Cardiac muscle cell (in vitro differentiated cells and primary cell): ENCODE measurements at regions not wholly inside any gene's neighbourhood (a gene's known extent, or its start where the extent isn't known, plus 50 kb on each side); places are given as distances from the start of the nearest gene placed in this dataset.
"Not testable (repeated sequence)": the region's sequence is repeated elsewhere in the genome, so short reads cannot be mapped to it uniquely, and the experiment has no call there.

Experiments
- DNase-seq, 2 donors: peaks; one replicate each; pipeline versions ENCODE4 v3.0.0 to v3.0.0-alpha.2; 2010 to 2017; ENCODE audit warnings: low read depth in 1 of 2, low spot score in 1 of 2
- H3K27ac ChIP-seq: fragments of 200-600 bp; sonication (generic); 2 replicates; pipeline ENCODE4 v1.5.1; 2016
- H3K27me3 ChIP-seq: fragments of 200-600 bp; sonication (generic); 2 replicates; pipeline ENCODE4 v1.6.0; 2016; ENCODE audit warnings: control low read depth
- H3K36me3 ChIP-seq: fragments of 200-600 bp; sonication (generic); 2 replicates; pipeline ENCODE4 v1.5.1; 2016; ENCODE audit warnings: control low read depth
- H3K4me1 ChIP-seq: fragments of 200-600 bp; sonication (generic); 2 replicates; pipeline ENCODE4 v1.8.1; 2017; ENCODE audit warnings: low read depth, mild to moderate bottlenecking, mixed run types
- H3K4me3 ChIP-seq: fragments of 200-600 bp; sonication (generic); 2 replicates; pipeline ENCODE4 v1.5.1; 2016; ENCODE audit warnings: mild to moderate bottlenecking
- H3K9me3 ChIP-seq: fragments of 200-600 bp; sonication (generic); 2 replicates; pipeline ENCODE4 v1.5.1; 2017; ENCODE audit warnings: low read depth, mild to moderate bottlenecking, control low read depth
- TF ChIP-seq, protein P1 (sequence below): IDR thresholded peaks from 2 replicates; pipeline ENCODE4 v1.5.1; 2012; ENCODE audit warnings: low read depth, mild to moderate bottlenecking, low read length

DNA sequence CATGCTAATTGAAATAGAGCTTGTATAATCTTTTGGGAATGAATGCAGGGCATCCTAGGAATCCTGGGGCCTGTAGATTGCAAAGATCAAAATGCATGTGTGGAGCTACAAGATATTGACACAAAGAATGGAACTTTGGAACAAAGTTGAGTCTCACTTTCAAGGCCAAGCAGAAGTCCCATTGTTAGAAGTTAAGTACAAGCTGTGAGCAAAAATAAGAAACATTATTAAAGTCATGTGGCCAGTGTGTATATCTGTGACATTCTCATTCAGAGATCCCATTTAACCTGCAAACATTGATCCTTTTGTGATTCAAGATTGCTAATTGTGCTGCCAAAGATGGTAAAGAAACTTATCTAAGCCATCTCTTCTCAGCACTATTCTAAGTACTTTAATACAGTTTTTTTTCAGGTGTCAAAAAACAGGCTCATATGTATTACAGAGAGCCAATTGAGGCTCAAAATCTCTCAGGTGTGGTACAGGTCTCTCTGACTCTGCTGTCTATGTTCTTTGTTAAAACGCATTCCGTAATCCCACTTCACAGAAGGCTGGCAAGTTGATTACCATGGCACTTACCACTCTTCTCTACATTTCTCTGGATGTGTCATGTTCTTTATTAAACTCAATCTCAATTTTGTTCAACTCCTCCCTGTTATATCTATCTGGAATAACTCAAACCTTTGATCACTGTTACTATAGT lies 704.4 kb upstream of the NEGR1 start:
- Histone ChIP-seq H3K4me1 (no peaks in the 10 kb centered on the region), H3K36me3 (no peaks in the 10 kb centered on the region), H3K4me3 (no peak overlapping the region), H3K27ac (no peak overlapping the region), H3K27me3 (no peaks in the 10 kb centered on the region), H3K9me3 (no peaks in the 10 kb centered on the region)
- no peak for DNase-seq
- TF ChIP-seq, protein P1, sequence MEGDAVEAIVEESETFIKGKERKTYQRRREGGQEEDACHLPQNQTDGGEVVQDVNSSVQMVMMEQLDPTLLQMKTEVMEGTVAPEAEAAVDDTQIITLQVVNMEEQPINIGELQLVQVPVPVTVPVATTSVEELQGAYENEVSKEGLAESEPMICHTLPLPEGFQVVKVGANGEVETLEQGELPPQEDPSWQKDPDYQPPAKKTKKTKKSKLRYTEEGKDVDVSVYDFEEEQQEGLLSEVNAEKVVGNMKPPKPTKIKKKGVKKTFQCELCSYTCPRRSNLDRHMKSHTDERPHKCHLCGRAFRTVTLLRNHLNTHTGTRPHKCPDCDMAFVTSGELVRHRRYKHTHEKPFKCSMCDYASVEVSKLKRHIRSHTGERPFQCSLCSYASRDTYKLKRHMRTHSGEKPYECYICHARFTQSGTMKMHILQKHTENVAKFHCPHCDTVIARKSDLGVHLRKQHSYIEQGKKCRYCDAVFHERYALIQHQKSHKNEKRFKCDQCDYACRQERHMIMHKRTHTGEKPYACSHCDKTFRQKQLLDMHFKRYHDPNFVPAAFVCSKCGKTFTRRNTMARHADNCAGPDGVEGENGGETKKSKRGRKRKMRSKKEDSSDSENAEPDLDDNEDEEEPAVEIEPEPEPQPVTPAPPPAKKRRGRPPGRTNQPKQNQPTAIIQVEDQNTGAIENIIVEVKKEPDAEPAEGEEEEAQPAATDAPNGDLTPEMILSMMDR: no peak

DNA sequence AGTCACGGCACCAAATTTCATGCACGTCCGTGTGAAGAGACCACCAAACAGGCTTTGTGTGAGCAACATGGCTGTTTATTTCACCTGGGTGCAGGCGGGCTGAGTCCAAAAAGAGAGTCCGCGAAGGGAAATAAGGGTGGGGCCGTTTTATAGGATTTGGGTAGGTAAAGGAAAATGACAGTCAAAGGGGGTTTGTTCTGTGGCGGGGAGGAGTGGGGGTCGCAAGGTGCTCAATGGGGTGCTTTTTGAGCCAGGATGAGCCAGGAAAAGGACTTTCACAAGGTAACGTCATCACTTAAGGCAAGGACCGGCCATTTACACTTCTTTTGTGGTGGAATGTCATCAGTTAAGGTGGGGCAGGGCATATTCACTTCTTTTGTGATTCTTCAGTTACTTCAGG lies 702.7 kb upstream of the NEGR1 start:
- not testable (repeated sequence) for H3K27ac ChIP-seq, H3K9me3 ChIP-seq, H3K27me3 ChIP-seq, DNase-seq, H3K4me3 ChIP-seq, H3K4me1 ChIP-seq, H3K36me3 ChIP-seq

DNA sequence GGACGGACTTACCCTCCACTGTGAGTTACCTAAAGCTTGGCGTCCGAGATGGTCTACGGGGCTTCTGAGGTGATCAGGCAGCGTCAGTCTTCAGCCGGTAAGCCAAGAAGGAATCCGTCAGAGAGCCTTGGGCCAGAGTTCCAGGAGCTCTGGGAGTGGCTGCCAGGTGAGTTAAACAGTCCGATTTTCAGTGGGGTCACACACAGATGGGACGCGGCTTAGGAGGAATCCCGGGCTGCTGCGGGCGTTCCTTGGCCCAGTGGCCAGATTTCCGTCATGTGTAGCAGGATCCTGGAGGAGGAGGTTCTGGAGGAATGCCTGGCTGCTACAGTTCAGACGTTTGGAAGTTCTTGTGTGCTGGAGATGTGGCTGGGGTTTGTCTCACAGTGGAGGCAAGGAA lies 700.7 kb upstream of the NEGR1 start:
- H3K4me1 ChIP-seq, H3K27ac ChIP-seq, H3K4me3 ChIP-seq, H3K27me3 ChIP-seq, H3K9me3 ChIP-seq, DNase-seq, H3K36me3 ChIP-seq: not testable (repeated sequence)

DNA sequence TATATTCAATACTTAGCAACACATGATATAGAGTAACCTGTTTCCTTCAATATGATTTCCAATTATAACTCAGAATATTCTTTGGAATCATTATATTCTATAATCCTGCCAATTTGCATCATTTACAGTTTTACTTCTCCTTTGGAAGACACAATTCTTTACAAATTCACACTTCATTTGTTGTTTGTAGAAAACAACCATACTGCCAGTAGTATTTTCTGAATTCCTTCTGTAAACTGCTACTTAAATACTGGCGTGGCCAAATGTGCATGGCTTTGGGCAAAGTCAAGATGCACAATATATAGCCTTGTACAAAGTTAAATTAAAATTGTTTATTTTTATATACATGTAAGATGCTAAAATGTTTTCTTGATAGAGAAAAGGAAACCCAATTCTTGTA lies 687.1 kb upstream of the NEGR1 start:
- Histone ChIP-seq H3K4me3 (no peak overlapping the region), H3K9me3 (no peaks in the 10 kb centered on the region), H3K36me3 (no peaks in the 10 kb centered on the region), H3K4me1 (no peaks in the 10 kb centered on the region), H3K27ac (no peak overlapping the region), H3K27me3 (no peaks in the 10 kb centered on the region)
- no peak for DNase-seq
- TF ChIP-seq, protein P1: no peak

DNA sequence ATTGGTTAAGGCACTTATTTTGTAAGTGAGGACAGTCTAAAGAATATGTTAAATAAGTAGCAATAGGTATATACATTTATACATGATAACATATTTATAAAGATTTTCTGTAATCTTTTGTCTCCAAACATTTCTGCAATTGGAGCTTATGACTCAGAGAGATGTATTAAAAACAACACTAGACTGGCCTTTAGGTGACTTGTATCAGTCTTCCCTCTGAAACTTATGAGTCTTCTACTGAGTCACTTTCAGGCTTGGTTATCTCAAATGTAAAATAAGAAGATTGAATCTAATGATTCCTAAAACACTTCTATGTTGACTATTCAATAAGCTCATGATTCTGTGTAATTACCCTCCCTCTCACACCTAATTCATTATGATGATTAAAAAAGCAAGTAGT lies 672.6 kb upstream of the NEGR1 start:
- TF ChIP-seq, protein P1: no peak
- H3K27me3 ChIP-seq: no peaks in the 10 kb centered on the region
- DNase-seq: no peak

DNA sequence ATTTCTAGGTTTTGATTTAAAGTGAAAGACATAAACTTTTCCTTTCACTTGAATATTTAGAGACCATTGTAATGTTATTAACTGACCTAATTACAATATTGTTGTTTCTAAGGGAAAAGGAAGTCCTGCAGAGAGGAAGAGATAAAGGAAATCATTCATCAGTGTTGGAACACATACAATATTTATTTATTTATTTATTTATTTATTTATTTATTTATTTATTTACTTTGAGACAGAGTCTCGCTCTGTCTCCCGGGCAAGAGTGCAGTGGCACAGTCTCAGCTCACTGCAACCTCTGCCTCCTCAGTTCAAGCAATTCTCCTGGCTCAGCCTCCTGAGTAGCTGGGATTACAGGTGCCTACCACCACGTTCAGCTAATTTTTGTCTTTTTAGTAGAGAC lies 668.6 kb upstream of the NEGR1 start:
- H3K27ac ChIP-seq, H3K27me3 ChIP-seq: not testable (repeated sequence)

More for the DNA sequence above, 672.6 kb upstream of the NEGR1 start:
- H3K9me3 ChIP-seq: no peaks in the 10 kb centered on the region
- no peaks in the 10 kb centered on the region for H3K36me3 ChIP-seq
- no peaks in the 10 kb centered on the region for H3K4me1 ChIP-seq
- no peak overlapping the region for H3K27ac ChIP-seq
- no peak overlapping the region for H3K4me3 ChIP-seq

DNA sequence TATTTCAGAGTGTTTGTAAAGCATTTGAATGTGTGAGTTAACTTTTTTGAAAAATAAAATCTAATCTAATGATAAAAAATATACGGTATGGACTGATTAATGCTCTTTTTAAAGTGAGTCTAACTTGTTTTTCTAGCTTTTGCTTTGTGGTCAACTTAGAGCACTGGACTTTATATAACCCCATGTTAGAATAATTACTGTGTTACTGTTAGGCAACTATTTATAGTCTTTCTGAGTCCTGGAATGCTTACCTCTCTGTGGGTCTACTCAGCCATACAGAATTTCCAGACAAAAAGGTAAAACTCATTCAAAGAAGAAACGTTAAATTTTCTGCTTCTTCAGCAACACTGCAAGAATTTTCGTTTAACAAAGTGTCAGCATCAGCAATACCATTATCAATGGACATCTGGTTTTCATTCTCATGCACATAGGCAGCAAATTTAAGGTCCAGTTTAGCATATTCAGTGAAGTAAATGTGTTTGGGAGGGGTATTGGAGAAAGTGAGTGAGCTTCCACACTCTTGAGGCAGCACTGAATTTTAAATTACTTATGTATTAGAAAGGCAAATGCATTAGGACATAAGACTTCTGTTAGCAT lies 664.7 kb upstream of the NEGR1 start:
- TF ChIP-seq, protein P1: no peak

More for the DNA sequence above, 668.6 kb upstream of the NEGR1 start:
- not testable (repeated sequence) for H3K36me3 ChIP-seq, H3K4me3 ChIP-seq, DNase-seq, H3K9me3 ChIP-seq, H3K4me1 ChIP-seq

More for the DNA sequence above, 664.7 kb upstream of the NEGR1 start:
- H3K27me3 ChIP-seq: no peaks in the 10 kb centered on the region
- H3K9me3 ChIP-seq: no peaks in the 10 kb centered on the region
- H3K36me3 ChIP-seq: no peaks in the 10 kb centered on the region
- no peak overlapping the region for H3K4me3 ChIP-seq
- H3K4me1 ChIP-seq: no peaks in the 10 kb centered on the region
- H3K27ac ChIP-seq: no peak overlapping the region
- DNase-seq: no peak
